Hepatocyte (in vitro differentiated cells): ENCODE measurements at regions not wholly inside any gene's neighbourhood (a gene's known extent, or its start where the extent isn't known, plus 50 kb on each side); places are given as distances from the start of the nearest gene placed in this dataset.

ENCODE experiments used
- DNase-seq: peaks from one replicate; pipeline ENCODE4 v3.0.0-alpha.2; 2016; ENCODE audit warnings: low spot score
- H2AFZ ChIP-seq: fragments of 200-600 bp; sonication (generic); 2 replicates; pipeline ENCODE4 v1.6.0; 2016; ENCODE audit warnings: antibody characterized with exemption, mild to moderate bottlenecking
- H3K27ac ChIP-seq: fragments of 200-600 bp; sonication (generic); 2 replicates; pipeline ENCODE4 v1.5.1; 2016; ENCODE audit warnings: mild to moderate bottlenecking
- H3K27me3 ChIP-seq: fragments of 200-600 bp; sonication (generic); 2 replicates; pipeline ENCODE4 v1.6.1; 2016
- H3K36me3 ChIP-seq: fragments of 200-600 bp; sonication (generic); replicated peaks from 2 replicates; pipeline ENCODE4 v1.5.1; 2016; ENCODE audit warnings: low read depth; ENCODE audit not compliant: insufficient read depth
- H3K4me1 ChIP-seq: fragments of 200-600 bp; sonication (generic); 2 replicates; pipeline ENCODE4 v1.5.1; 2016; ENCODE audit warnings: mild to moderate bottlenecking, moderate library complexity; ENCODE audit not compliant: insufficient read depth
- H3K4me2 ChIP-seq: fragments of 200-600 bp; sonication (generic); 2 replicates; pipeline ENCODE4 v1.6.0; 2016
- H3K4me3 ChIP-seq: fragments of 200-600 bp; sonication (generic); 2 replicates; pipeline ENCODE4 v1.5.1; 2016; ENCODE audit warnings: mild to moderate bottlenecking
- H3K79me2 ChIP-seq: fragments of 200-600 bp; sonication (generic); 2 replicates; pipeline ENCODE4 v1.6.0; 2017; ENCODE audit warnings: mild to moderate bottlenecking
- H3K9me2 ChIP-seq: fragments of 200-600 bp; sonication (generic); replicated peaks from 2 replicates; pipeline ENCODE4 v1.6.0; 2017; ENCODE audit warnings: mild to moderate bottlenecking; ENCODE audit not compliant: insufficient read depth
- H3K9me3 ChIP-seq: fragments of 200-600 bp; sonication (generic); 2 replicates; pipeline ENCODE4 v1.5.1; 2016; ENCODE audit warnings: low read depth, mild to moderate bottlenecking
- H4K20me1 ChIP-seq: fragments of 200-600 bp; sonication (generic); 2 replicates; pipeline ENCODE4 v1.6.0; 2016; ENCODE audit warnings: mild to moderate bottlenecking; ENCODE audit not compliant: insufficient read depth, poor library complexity, severe bottlenecking
- CTCF ChIP-seq: fragments of 200-600 bp; sonication (generic); IDR thresholded peaks from 2 replicates; pipeline ENCODE4 v1.5.1; 2016; ENCODE audit warnings: antibody characterized with exemption, mild to moderate bottlenecking; ENCODE audit not compliant: poor library complexity
- EZH2 ChIP-seq: fragments of 200-600 bp; sonication (generic); IDR thresholded peaks from 2 replicates; pipeline ENCODE4 v1.6.1; 2016; ENCODE audit warnings: antibody characterized with exemption, mild to moderate bottlenecking, borderline replicate concordance
- EZH2phosphoT487 ChIP-seq: fragments of 200-600 bp; sonication (generic); IDR thresholded peaks from one replicate; pipeline ENCODE4 v1.6.1; 2018; ENCODE audit warnings: antibody characterized with exemption, mild to moderate bottlenecking, low read depth, moderate library complexity; ENCODE audit not compliant: unreplicated experiment, severe bottlenecking
- WGBS: methylation state at CpG from one replicate; pipeline ENCODE4 v1.1.6; 2016; ENCODE audit warnings: low lambda C conversion rate; ENCODE audit errors: missing lambda C conversion rate; 5-methylcytosine and 5-hydroxymethylcytosine counted together

- TF ChIP-seq EZH2: no peak
Observed at GRCh38 chr16:6616746-6617145, 715.9 kb upstream of the RBFOX1 start.

GRCh38 chr16:6615636-6616035, 717.0 kb upstream of the RBFOX1 start:
- Histone ChIP-seq H3K4me3 (no peak overlapping the region), H3K79me2 (no peaks in the 10 kb centered on the region), H3K4me1 (no peaks in the 10 kb centered on the region), H2AFZ (no peak overlapping the region), H3K36me3 (no peaks in the 10 kb centered on the region), H3K9me3 (no peaks in the 10 kb centered on the region), H4K20me1 (no peaks in the 10 kb centered on the region), H3K27ac (no peak overlapping the region), H3K27me3 (no peaks in the 10 kb centered on the region), H3K9me2 (no peaks in the 10 kb centered on the region), H3K4me2 (no peak overlapping the region)
- 82% methylated on average over 12 of the region's 12 CpGs for WGBS
- no peak for DNase-seq
- TF ChIP-seq EZH2 (no peak), EZH2phosphoT487 (no peak), CTCF (no peak)

More at GRCh38 chr16:6616746-6617145, 715.9 kb upstream of the RBFOX1 start:
- Histone ChIP-seq H3K27me3 (no peaks in the 10 kb centered on the region), H3K36me3 (no peaks in the 10 kb centered on the region), H3K4me2 (no peak overlapping the region), H3K9me3 (no peaks in the 10 kb centered on the region), H3K4me1 (no peaks in the 10 kb centered on the region), H3K9me2 (no peaks in the 10 kb centered on the region), H4K20me1 (no peaks in the 10 kb centered on the region), H3K27ac (no peak overlapping the region), H2AFZ (no peak overlapping the region), H3K79me2 (no peaks in the 10 kb centered on the region), H3K4me3 (no peak overlapping the region)
- no peak for DNase-seq
- WGBS: 54% methylated on average over 6 of the region's 6 CpGs

GRCh38 chr16:6611535-6611934, 721.1 kb upstream of the RBFOX1 start:
- WGBS: 47% methylated on average over 7 of the region's 7 CpGs
- H4K20me1 ChIP-seq: no peaks in the 10 kb centered on the region
- TF ChIP-seq EZH2 (no peak), EZH2phosphoT487 (no peak)
- no peak for DNase-seq
- no peak overlapping the region for H3K4me3 ChIP-seq
- H2AFZ ChIP-seq: no peak overlapping the region
- H3K9me3 ChIP-seq: no peaks in the 10 kb centered on the region
- H3K4me1 ChIP-seq: no peaks in the 10 kb centered on the region
- no peaks in the 10 kb centered on the region for H3K9me2 ChIP-seq
- no peaks in the 10 kb centered on the region for H3K79me2 ChIP-seq
- no peaks in the 10 kb centered on the region for H3K27me3 ChIP-seq
- H3K4me2 ChIP-seq: no peak overlapping the region
- H3K27ac ChIP-seq: no peak overlapping the region
- H3K36me3 ChIP-seq: no peaks in the 10 kb centered on the region

GRCh38 chr16:6605490-6605889, 727.2 kb upstream of the RBFOX1 start:
- no peak overlapping the region for H3K4me2 ChIP-seq
- H3K9me2 ChIP-seq: no peaks in the 10 kb centered on the region
- H3K4me3 ChIP-seq: no peak overlapping the region
- H3K9me3 ChIP-seq: no peaks in the 10 kb centered on the region
- no peaks in the 10 kb centered on the region for H4K20me1 ChIP-seq
- H3K4me1 ChIP-seq: no peaks in the 10 kb centered on the region
- H3K36me3 ChIP-seq: no peaks in the 10 kb centered on the region
- DNase-seq: no peak
- H3K27ac ChIP-seq: no peak overlapping the region
- H3K79me2 ChIP-seq: no peaks in the 10 kb centered on the region
- WGBS: 78% methylated on average over 11 of the region's 11 CpGs
- H2AFZ ChIP-seq: no peak overlapping the region
- peaks cover 19% of the 10 kb centered on the region for H3K27me3 ChIP-seq
- no peak for TF ChIP-seq EZH2phosphoT487

GRCh38 chr16:6603780-6604325, 728.8 kb upstream of the RBFOX1 start:
- no peak overlapping the region for H3K4me2 ChIP-seq
- no peaks in the 10 kb centered on the region for H3K9me2 ChIP-seq
- no peaks in the 10 kb centered on the region for H3K9me3 ChIP-seq
- 83% methylated on average over 4 of the region's 4 CpGs for WGBS
- no peak overlapping the region for H2AFZ ChIP-seq
- no peak overlapping the region for H3K4me3 ChIP-seq
- peaks cover 29% of the 10 kb centered on the region for H3K27me3 ChIP-seq
- DNase-seq: no peak
- H3K36me3 ChIP-seq: no peaks in the 10 kb centered on the region
- no peak overlapping the region for H3K27ac ChIP-seq
- TF ChIP-seq EZH2phosphoT487 (no peak), EZH2 (no peak), CTCF (no peak)
- no peaks in the 10 kb centered on the region for H3K79me2 ChIP-seq
- H4K20me1 ChIP-seq: no peaks in the 10 kb centered on the region
- no peaks in the 10 kb centered on the region for H3K4me1 ChIP-seq
